Transverse colon (tissue), 3 donors: ENCODE measurements at regions not wholly inside any gene's neighbourhood (a gene's known extent, or its start where the extent isn't known, plus 50 kb on each side); places are given as distances from the start of the nearest gene placed in this dataset.

Experiments used
- EP300 ChIP-seq: sonication (generic); formaldehyde crosslinking; IDR thresholded peaks from one replicate; pipeline ENCODE4 v1.6.1; 2017; ENCODE audit warnings: antibody characterized with exemption, low read depth
- TF ChIP-seq, protein P1 (sequence below), 5 experiments: fragments of 200-600 bp in 3 of 5; fragments of 450-650 bp in 2 of 5; sonication (generic) in 3 of 5; IDR thresholded peaks; 1 replicate in 2 of 5; 2 replicates in 3 of 5; pipeline ENCODE4 v1.5.1; 2016 to 2017; ENCODE audit warnings: antibody characterized with exemption in 5 of 5, inconsistent platforms in 3 of 5, mild to moderate bottlenecking in 2 of 5, moderate library complexity in 1 of 5

- TF ChIP-seq, protein P1, sequence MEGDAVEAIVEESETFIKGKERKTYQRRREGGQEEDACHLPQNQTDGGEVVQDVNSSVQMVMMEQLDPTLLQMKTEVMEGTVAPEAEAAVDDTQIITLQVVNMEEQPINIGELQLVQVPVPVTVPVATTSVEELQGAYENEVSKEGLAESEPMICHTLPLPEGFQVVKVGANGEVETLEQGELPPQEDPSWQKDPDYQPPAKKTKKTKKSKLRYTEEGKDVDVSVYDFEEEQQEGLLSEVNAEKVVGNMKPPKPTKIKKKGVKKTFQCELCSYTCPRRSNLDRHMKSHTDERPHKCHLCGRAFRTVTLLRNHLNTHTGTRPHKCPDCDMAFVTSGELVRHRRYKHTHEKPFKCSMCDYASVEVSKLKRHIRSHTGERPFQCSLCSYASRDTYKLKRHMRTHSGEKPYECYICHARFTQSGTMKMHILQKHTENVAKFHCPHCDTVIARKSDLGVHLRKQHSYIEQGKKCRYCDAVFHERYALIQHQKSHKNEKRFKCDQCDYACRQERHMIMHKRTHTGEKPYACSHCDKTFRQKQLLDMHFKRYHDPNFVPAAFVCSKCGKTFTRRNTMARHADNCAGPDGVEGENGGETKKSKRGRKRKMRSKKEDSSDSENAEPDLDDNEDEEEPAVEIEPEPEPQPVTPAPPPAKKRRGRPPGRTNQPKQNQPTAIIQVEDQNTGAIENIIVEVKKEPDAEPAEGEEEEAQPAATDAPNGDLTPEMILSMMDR (IDR thresholded peaks at IDR 0.05) = no peak
- no peak for TF ChIP-seq EP300
Observed at GRCh38 chr2:122741403-122741802, 986.0 kb downstream of the TSN start.
